ENCODE measurements at regions not wholly inside any gene's neighbourhood (a gene's known extent, or its start where the extent isn't known, plus 50 kb on each side); places are given as distances from the start of the nearest gene placed in this dataset.

DNA sequence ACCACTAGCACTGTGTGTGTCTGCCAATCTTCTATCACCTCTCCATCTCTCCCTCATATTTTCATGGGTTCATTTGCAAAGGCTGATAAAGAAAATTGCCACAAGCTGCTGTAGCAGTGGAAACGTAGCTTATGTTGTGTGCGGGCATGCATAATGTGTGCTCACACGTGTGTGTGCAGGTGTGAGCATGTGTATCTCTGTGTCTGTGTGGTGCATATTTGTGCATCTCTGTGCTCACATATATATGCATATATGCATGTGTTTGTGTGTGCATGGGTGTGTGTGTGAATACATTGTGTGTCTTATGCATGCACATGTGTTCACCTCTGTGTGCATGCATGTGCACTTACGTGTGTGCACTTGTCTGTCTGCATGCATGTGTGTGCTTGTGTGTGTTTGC, 181.8 kb upstream of the UBL3 start:
- no peaks in the 10 kb centered on the region for H4K20me1 ChIP-seq (ENCODE audit: insufficient read depth)
- POLR2A ChIA-PET, result no interaction called here
- TF ChIP-seq GATA2 (CRISPR knock-in tag; IDR thresholded peaks at IDR 0.05) (0 out of 2 replicates have a peak, but pooled peaks have one; percentile 13), RXRA (IDR thresholded peaks at IDR 0.05; ENCODE audit: borderline replicate concordance, low read depth) (no peak)
- no peak overlapping the region for H3K4me2 ChIP-seq
- no peak overlapping the region for H3K27ac ChIP-seq (ENCODE audit: low read depth in 2 of 2, low read length in 1 of 2)
- peaks cover 0 to 16% of the 10 kb centered on the region in 2 experiments; a peak in 3 of 4 replicates for H3K4me1 ChIP-seq (ENCODE audit: control insufficient read depth in 1 of 2, insufficient read depth in 2 of 2, low read depth in 1 of 2, low read length in 1 of 2)
- 81% methylated on average over 4 of the region's 4 CpGs for WGBS (ENCODE audit: low lambda C conversion rate)
- no peaks in the 10 kb centered on the region for H3K9me2 ChIP-seq
- DNase-seq, result no peak
- no peaks in the 10 kb centered on the region for H3K79me2 ChIP-seq (ENCODE audit: insufficient read depth)
- no peak overlapping the region for H3K4me3 ChIP-seq (ENCODE audit: low read depth in 2 of 2, low read length in 1 of 2)
- H3K36me3 ChIP-seq (replicated peaks in 1 of 2; ENCODE audit: control insufficient read depth in 1 of 2, insufficient read depth in 2 of 2, low read length in 1 of 2), result no peaks in the 10 kb centered on the region
- H3K9me3 ChIP-seq, result no peaks in the 10 kb centered on the region
- no peak overlapping the region for H3K9ac ChIP-seq
- peaks cover 14% of the 10 kb centered on the region for H3F3A ChIP-seq (replicated peaks; ENCODE audit: insufficient read depth)
- H2AFZ ChIP-seq (ENCODE audit: low read depth), result no peak overlapping the region
- CTCF ChIA-PET, result no interaction called here
- no peaks in the 10 kb centered on the region for H3K27me3 ChIP-seq (ENCODE audit: insufficient read depth)

DNA sequence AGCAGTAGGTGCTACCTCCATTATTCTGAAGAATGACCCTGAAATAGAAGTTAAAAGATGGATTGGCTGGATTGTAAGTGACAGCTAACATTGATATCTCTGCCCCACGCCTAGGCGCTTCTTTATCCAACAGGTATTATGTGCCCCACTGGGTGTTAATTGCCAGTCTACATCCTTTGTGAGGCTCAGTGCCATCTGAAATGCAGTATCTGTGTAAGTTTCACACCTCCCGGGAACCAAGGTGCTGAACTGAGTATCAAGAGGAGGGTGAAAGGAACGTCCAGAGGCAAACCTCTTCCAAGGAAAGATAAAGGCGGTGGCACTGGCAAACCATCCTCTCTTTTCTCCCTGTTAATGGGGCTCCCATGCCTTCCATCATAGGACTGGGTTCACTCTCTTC, 181.1 kb upstream of the UBL3 start:
- ChIA-PET CTCF (no interaction called here), POLR2A (no interaction called here)
- H3K9me2 ChIP-seq, result no peaks in the 10 kb centered on the region
- H3K4me1 ChIP-seq (ENCODE audit: control insufficient read depth in 1 of 2, insufficient read depth in 2 of 2, low read depth in 1 of 2, low read length in 1 of 2), result peaks cover 0 to 17% of the 10 kb centered on the region in 2 experiments; a peak in 3 of 4 replicates
- no peak for DNase-seq
- no peak overlapping the region for H3K4me3 ChIP-seq (ENCODE audit: low read depth in 2 of 2, low read length in 1 of 2)
- no peaks in the 10 kb centered on the region for H3K27me3 ChIP-seq (ENCODE audit: insufficient read depth)
- 86% methylated on average over 5 of the region's 5 CpGs for WGBS (ENCODE audit: low lambda C conversion rate)
- H4K20me1 ChIP-seq (ENCODE audit: insufficient read depth), result no peaks in the 10 kb centered on the region
- H3K4me2 ChIP-seq, result no peak overlapping the region
- H2AFZ ChIP-seq (ENCODE audit: low read depth), result no peak overlapping the region
- no peak for TF ChIP-seq TEAD4 (IDR thresholded peaks at IDR 0.05; ENCODE audit: borderline replicate concordance, insufficient read depth)
- no peak for TF ChIP-seq SMC3 (IDR thresholded peaks at IDR 0.05; ENCODE audit: low read depth, low read length)
- TF ChIP-seq, protein P1, sequence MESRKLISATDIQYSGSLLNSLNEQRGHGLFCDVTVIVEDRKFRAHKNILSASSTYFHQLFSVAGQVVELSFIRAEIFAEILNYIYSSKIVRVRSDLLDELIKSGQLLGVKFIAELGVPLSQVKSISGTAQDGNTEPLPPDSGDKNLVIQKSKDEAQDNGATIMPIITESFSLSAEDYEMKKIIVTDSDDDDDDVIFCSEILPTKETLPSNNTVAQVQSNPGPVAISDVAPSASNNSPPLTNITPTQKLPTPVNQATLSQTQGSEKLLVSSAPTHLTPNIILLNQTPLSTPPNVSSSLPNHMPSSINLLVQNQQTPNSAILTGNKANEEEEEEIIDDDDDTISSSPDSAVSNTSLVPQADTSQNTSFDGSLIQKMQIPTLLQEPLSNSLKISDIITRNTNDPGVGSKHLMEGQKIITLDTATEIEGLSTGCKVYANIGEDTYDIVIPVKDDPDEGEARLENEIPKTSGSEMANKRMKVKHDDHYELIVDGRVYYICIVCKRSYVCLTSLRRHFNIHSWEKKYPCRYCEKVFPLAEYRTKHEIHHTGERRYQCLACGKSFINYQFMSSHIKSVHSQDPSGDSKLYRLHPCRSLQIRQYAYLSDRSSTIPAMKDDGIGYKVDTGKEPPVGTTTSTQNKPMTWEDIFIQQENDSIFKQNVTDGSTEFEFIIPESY (IDR thresholded peaks at IDR 0.05; ENCODE audit: borderline replicate concordance, low read depth), result no peak
- TF ChIP-seq, protein P2, sequence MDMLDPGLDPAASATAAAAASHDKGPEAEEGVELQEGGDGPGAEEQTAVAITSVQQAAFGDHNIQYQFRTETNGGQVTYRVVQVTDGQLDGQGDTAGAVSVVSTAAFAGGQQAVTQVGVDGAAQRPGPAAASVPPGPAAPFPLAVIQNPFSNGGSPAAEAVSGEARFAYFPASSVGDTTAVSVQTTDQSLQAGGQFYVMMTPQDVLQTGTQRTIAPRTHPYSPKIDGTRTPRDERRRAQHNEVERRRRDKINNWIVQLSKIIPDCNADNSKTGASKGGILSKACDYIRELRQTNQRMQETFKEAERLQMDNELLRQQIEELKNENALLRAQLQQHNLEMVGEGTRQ (IDR thresholded peaks at IDR 0.05; ENCODE audit: borderline replicate concordance, low read depth, low read length), result no peak
- TF ChIP-seq TCF12 (IDR thresholded peaks at IDR 0.05), result no peak
- TF ChIP-seq RAD21 (IDR thresholded peaks at IDR 0.05; ENCODE audit: low read length), result no peak
- TF ChIP-seq ELF1 (IDR thresholded peaks at IDR 0.05), result no peak
- TF ChIP-seq, protein P3, sequence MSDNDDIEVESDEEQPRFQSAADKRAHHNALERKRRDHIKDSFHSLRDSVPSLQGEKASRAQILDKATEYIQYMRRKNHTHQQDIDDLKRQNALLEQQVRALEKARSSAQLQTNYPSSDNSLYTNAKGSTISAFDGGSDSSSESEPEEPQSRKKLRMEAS (IDR thresholded peaks at IDR 0.05; ENCODE audit: low read depth), result no peak
- no peak for TF ChIP-seq RFX5 (IDR thresholded peaks at IDR 0.05; ENCODE audit: low read length)
- no peak for TF ChIP-seq GABPA (IDR thresholded peaks at IDR 0.05; ENCODE audit: low read depth)
- TF ChIP-seq TAF1 (IDR thresholded peaks at IDR 0.05; ENCODE audit: borderline replicate concordance, low read depth, low read length), result no peak
- TF ChIP-seq POLR2AphosphoS5 (IDR thresholded peaks at IDR 0.05; ENCODE audit: low read depth, low read length), result no peak
- TF ChIP-seq, protein P4, sequence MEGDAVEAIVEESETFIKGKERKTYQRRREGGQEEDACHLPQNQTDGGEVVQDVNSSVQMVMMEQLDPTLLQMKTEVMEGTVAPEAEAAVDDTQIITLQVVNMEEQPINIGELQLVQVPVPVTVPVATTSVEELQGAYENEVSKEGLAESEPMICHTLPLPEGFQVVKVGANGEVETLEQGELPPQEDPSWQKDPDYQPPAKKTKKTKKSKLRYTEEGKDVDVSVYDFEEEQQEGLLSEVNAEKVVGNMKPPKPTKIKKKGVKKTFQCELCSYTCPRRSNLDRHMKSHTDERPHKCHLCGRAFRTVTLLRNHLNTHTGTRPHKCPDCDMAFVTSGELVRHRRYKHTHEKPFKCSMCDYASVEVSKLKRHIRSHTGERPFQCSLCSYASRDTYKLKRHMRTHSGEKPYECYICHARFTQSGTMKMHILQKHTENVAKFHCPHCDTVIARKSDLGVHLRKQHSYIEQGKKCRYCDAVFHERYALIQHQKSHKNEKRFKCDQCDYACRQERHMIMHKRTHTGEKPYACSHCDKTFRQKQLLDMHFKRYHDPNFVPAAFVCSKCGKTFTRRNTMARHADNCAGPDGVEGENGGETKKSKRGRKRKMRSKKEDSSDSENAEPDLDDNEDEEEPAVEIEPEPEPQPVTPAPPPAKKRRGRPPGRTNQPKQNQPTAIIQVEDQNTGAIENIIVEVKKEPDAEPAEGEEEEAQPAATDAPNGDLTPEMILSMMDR (IDR thresholded peaks at IDR 0.05), result no peak
- TF ChIP-seq, protein P5, sequence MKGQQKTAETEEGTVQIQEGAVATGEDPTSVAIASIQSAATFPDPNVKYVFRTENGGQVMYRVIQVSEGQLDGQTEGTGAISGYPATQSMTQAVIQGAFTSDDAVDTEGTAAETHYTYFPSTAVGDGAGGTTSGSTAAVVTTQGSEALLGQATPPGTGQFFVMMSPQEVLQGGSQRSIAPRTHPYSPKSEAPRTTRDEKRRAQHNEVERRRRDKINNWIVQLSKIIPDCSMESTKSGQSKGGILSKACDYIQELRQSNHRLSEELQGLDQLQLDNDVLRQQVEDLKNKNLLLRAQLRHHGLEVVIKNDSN (IDR thresholded peaks at IDR 0.05; ENCODE audit: borderline replicate concordance, low read depth), result no peak
- H3K9ac ChIP-seq, result no peak overlapping the region
- no peaks in the 10 kb centered on the region for H3K9me3 ChIP-seq
- no peaks in the 10 kb centered on the region for H3K79me2 ChIP-seq (ENCODE audit: insufficient read depth)
- no peak overlapping the region for H3K27ac ChIP-seq (ENCODE audit: low read depth in 2 of 2, low read length in 1 of 2)
- no peaks in the 10 kb centered on the region for H3K36me3 ChIP-seq (replicated peaks in 1 of 2; ENCODE audit: control insufficient read depth in 1 of 2, insufficient read depth in 2 of 2, low read length in 1 of 2)
- peaks cover 14% of the 10 kb centered on the region for H3F3A ChIP-seq (replicated peaks; ENCODE audit: insufficient read depth)

Measured in SK-N-SH (cell line).